HFF-Myc (cell line): ENCODE measurements at regions not wholly inside any gene's neighbourhood (a gene's known extent, or its start where the extent isn't known, plus 50 kb on each side); places are given as distances from the start of the nearest gene placed in this dataset.

ENCODE experiments used
- DNase-seq: peaks from one replicate; pipeline ENCODE4 v3.0.0-alpha.2; 2011; ENCODE audit warnings: low read depth; ENCODE audit errors: extremely low read depth
- H3K4me3 ChIP-seq: replicated peaks from 2 replicates; pipeline ENCODE4 v1.5.1; 2011; ENCODE audit warnings: low read depth, mild to moderate bottlenecking, control low read depth, low read length
- CTCF ChIP-seq: IDR thresholded peaks from 2 replicates; pipeline ENCODE4 v1.5.1; 2012; ENCODE audit warnings: mild to moderate bottlenecking, low read depth, low read length, control low read depth; ENCODE audit errors: missing control alignments

DNA sequence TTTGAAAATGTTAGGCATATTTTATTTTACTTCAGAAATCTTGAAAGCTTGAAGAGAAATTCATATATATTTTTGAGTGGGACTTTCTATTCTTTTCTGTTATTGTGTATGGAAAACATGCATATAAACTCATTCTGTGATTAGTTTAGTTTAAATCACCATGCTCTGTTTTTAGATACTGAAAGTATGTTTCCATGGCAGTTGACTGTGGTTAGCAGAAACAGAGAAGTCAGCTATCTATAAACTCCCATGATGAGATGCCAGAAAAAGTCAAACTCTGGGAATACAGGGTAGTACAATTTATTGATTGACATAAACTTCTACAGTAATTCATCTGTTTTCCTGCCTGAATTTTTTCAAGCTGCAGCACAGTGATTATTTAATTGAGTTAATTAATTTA is 905.3 kb upstream of the VRK2 start:
- DNase-seq: no peak

GRCh38 chr2:57146951-57147350 is 899.7 kb upstream of the VRK2 start:
- DNase-seq: no peak

More for the DNA sequence above, 905.3 kb upstream of the VRK2 start:
- no peak for TF ChIP-seq CTCF
- H3K4me3 ChIP-seq: no peak overlapping the region

GRCh38 chr2:57156231-57156924 is 890.2 kb upstream of the VRK2 start:
- TF ChIP-seq CTCF: no peak
- no peak overlapping the region for H3K4me3 ChIP-seq
- no peak for DNase-seq

More at GRCh38 chr2:57146951-57147350, 899.7 kb upstream of the VRK2 start:
- no peak for TF ChIP-seq CTCF
- no peak overlapping the region for H3K4me3 ChIP-seq

GRCh38 chr2:57160976-57161375 is 885.6 kb upstream of the VRK2 start:
- TF ChIP-seq CTCF: no peak
- DNase-seq: no peak

DNA sequence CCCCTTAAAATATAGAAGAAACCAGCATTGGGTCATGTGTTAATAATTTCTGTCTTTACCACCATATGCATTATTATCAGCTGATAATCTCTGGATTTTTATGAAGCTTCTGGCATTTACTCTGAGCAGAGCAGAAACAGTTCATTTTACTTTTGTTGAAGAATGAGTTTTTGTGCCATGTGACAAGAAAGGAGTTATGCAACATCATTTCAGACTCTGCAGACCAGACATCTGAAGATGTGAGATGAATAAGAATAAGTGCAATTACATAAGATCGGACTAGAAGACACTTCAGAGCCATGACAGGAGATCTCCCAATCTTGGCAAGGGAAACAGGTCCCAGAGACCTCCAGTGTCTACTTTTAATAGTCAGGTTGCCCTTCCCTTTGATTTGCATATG is 869.4 kb upstream of the VRK2 start:
- no peak for TF ChIP-seq CTCF
- H3K4me3 ChIP-seq: no peak overlapping the region
- DNase-seq: no peak

More at GRCh38 chr2:57160976-57161375, 885.6 kb upstream of the VRK2 start:
- H3K4me3 ChIP-seq: no peak overlapping the region

DNA sequence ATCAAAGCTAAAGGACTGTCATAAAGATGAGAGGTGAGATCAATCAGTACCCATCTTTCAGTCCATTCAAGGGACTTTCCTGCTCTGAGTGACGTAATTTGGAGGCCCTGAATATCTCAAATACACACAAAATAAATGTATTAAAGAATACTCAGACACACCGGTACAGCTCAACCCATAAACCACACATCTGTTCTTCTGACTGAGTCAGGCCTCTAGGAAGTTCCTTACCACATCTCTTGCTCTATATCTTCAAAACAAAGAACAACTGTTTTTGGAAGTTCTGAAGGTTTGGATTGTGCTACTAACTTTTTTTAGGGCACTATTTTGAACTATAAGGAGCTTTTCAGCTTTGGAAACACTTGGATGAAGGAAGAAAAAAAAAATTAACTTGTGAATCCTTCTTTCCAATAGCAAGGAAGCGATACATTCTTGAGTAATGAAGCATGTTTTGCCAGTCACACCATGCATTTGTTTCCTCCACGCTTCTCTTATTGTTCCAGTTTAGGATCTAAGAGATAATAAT is 866.5 kb upstream of the VRK2 start:
- peak; percentile 2 for DNase-seq
- TF ChIP-seq CTCF: no peak
- H3K4me3 ChIP-seq: no peak overlapping the region

DNA sequence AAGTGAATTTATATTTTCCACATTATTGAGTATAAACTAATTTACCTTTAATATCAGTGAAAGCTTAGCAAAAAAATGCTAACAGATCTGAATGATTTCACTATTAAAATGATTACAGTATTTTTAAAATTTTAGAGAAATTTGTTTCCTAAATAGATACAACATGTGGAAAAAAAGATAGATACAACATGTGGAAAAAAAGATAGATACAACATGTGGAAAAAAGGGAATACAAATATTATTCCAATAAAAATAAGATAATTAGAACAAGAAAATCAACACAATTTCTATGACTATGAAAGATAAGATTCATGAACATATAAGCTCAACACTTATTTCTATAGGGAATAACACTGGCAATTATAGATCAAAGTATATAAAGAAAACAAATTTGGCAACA is 865.9 kb upstream of the VRK2 start:
- no peak for TF ChIP-seq CTCF
- no peak overlapping the region for H3K4me3 ChIP-seq
- no peak for DNase-seq
